SK-N-SH (cell line): ENCODE measurements at regions not wholly inside any gene's neighbourhood (a gene's known extent, or its start where the extent isn't known, plus 50 kb on each side); places are given as distances from the start of the nearest gene placed in this dataset.

Source experiments
- CTCF ChIA-PET: fragments of 300-600, 350-600 bp; formaldehyde crosslinking; extraction: SDS; loops from one replicate; lab custom pipeline; 2021; lab: Yijun Ruan, JAX
- POLR2A ChIA-PET: fragments of 350-600 bp; sonication (Branson Sonifier 250); formaldehyde crosslinking; extraction: SDS; loops from one replicate; lab custom pipeline; 2020; ENCODE audit warnings: antibody characterized with exemption, inconsistent platforms; lab: Yijun Ruan, JAX
- DNase-seq: peaks from one replicate; pipeline ENCODE4 v3.0.0; 2012
- H2AFZ ChIP-seq: fragments of 200-600 bp; sonication (generic); 2 replicates; pipeline ENCODE4 v1.8.1; 2016; ENCODE audit warnings: antibody characterized with exemption, mild to moderate bottlenecking, low read depth
- H3F3A ChIP-seq: fragments of 200-600 bp; sonication (generic); replicated peaks from 2 replicates; pipeline ENCODE3; 2016; ENCODE audit warnings: antibody characterized with exemption, mild to moderate bottlenecking; ENCODE audit not compliant: insufficient read depth
- H3K27ac ChIP-seq, 2 experiments: fragments of 200-500 bp in 1 of 2; fragments of 200-600 bp in 1 of 2; sonication (Bioruptor generic) in 1 of 2; sonication (generic), shearing (Covaris generic) in 1 of 2; 2 replicates each; pipeline versions ENCODE4 v1.5.1 to v1.6.1; 2014 to 2016; ENCODE audit warnings: low read depth in 2 of 2, inconsistent platforms in 1 of 2, low read length in 1 of 2, mild to moderate bottlenecking in 1 of 2, mixed read lengths in 1 of 2
- H3K27me3 ChIP-seq: fragments of 200-600 bp; sonication (generic), shearing (Covaris generic); 2 replicates; pipeline ENCODE4 v1.6.1; 2016; ENCODE audit warnings: mixed run types; ENCODE audit not compliant: insufficient read depth
- H3K36me3 ChIP-seq, 2 experiments: fragments of 200-500 bp in 1 of 2; fragments of 200-600 bp in 1 of 2; sonication (Bioruptor generic) in 1 of 2; sonication (generic) in 1 of 2; replicated peaks in 1 of 2; 2 replicates each; pipeline versions ENCODE3 to v1.5.1; 2014 to 2016; ENCODE audit warnings: low read length in 1 of 2, mild to moderate bottlenecking in 1 of 2; ENCODE audit not compliant: insufficient read depth in 2 of 2, control insufficient read depth in 1 of 2
- H3K4me1 ChIP-seq, 2 experiments: fragments of 200-500 bp in 1 of 2; fragments of 200-600 bp in 1 of 2; sonication (Bioruptor generic) in 1 of 2; sonication (generic), shearing (Covaris generic) in 1 of 2; 2 replicates each; pipeline versions ENCODE4 v1.5.1 to v1.6.1; 2014 to 2016; ENCODE audit warnings: low read depth in 1 of 2, low read length in 1 of 2, mixed run types in 1 of 2; ENCODE audit not compliant: insufficient read depth in 2 of 2, control insufficient read depth in 1 of 2
- H3K4me2 ChIP-seq: fragments of 200-600 bp; sonication (generic), shearing (Covaris generic); 2 replicates; pipeline ENCODE4 v1.6.1; 2017; ENCODE audit warnings: mixed run types
- H3K4me3 ChIP-seq, 2 experiments: fragments of 200-500 bp in 1 of 2; fragments of 200-600 bp in 1 of 2; sonication (Bioruptor generic) in 1 of 2; sonication (generic), shearing (Covaris generic) in 1 of 2; 2 replicates each; pipeline versions ENCODE4 v1.5.1 to v1.8.1; 2014 to 2016; ENCODE audit warnings: low read depth in 2 of 2, inconsistent platforms in 1 of 2, low read length in 1 of 2, mild to moderate bottlenecking in 1 of 2, mixed read lengths in 1 of 2, moderate library complexity in 1 of 2
- H3K79me2 ChIP-seq: fragments of 200-600 bp; sonication (generic); 2 replicates; pipeline ENCODE4 v1.8.1; 2017; ENCODE audit warnings: mild to moderate bottlenecking; ENCODE audit not compliant: insufficient read depth
- H3K9ac ChIP-seq: fragments of 200-600 bp; sonication (generic); 2 replicates; pipeline ENCODE4 v1.6.1; 2017; ENCODE audit warnings: mixed run types
- H3K9me2 ChIP-seq: fragments of 200-600 bp; sonication (generic); 2 replicates; pipeline ENCODE4 v1.6.1; 2017; ENCODE audit warnings: mixed run types
- H3K9me3 ChIP-seq: fragments of 200-600 bp; sonication (generic); 2 replicates; pipeline ENCODE4 v1.6.1; 2017; ENCODE audit warnings: mixed run types, mild to moderate bottlenecking, moderate library complexity
- H4K20me1 ChIP-seq: fragments of 200-600 bp; sonication (generic); 2 replicates; pipeline ENCODE4 v1.6.1; 2017; ENCODE audit warnings: mild to moderate bottlenecking, mixed run types; ENCODE audit not compliant: insufficient read depth
- CHD2 ChIP-seq: fragments of 150-350 bp; IDR thresholded peaks from 2 replicates; pipeline ENCODE4 v1.6.1; 2018; ENCODE audit warnings: low read length; ENCODE audit not compliant: partially characterized antibody
- CTCF ChIP-seq: fragments of 200-600 bp; sonication (generic); IDR thresholded peaks from 2 replicates; pipeline ENCODE4 v1.6.1; 2017; ENCODE audit warnings: antibody characterized with exemption, mild to moderate bottlenecking, moderate library complexity
- EZH2phosphoT487 ChIP-seq: fragments of 200-600 bp; sonication (generic); IDR thresholded peaks from 2 replicates; pipeline ENCODE4 v1.6.1; 2017; ENCODE audit warnings: low read depth, mixed run types, mild to moderate bottlenecking, antibody characterized with exemption, moderate library complexity, borderline replicate concordance
- GABPA ChIP-seq: IDR thresholded peaks from 2 replicates; pipeline ENCODE4 v1.4.0; 2012; ENCODE audit warnings: low read depth, mild to moderate bottlenecking
- GATA2 ChIP-seq: sonication (generic); formaldehyde crosslinking; IDR thresholded peaks from 2 replicates; pipeline ENCODE4 v1.5.0; 2020; ENCODE audit warnings: mild to moderate bottlenecking, missing genetic modification reagents
- IRF3 ChIP-seq: fragments of 150-350 bp; IDR thresholded peaks from 2 replicates; pipeline ENCODE4 v1.6.1; 2016; ENCODE audit warnings: mild to moderate bottlenecking, low read depth, low read length
- JUND ChIP-seq: IDR thresholded peaks from 2 replicates; pipeline ENCODE4 v1.4.0; 2012
- MAX ChIP-seq: IDR thresholded peaks from 2 replicates; pipeline ENCODE4 v1.4.0; 2012; ENCODE audit warnings: low read depth
- MEF2A ChIP-seq: IDR thresholded peaks from 2 replicates; pipeline ENCODE4 v1.4.0; 2012; ENCODE audit warnings: low read depth, borderline replicate concordance
- RAD21 ChIP-seq: IDR thresholded peaks from 2 replicates; pipeline ENCODE4 v1.6.1; 2012; ENCODE audit warnings: mild to moderate bottlenecking, low read length
- REST ChIP-seq: IDR thresholded peaks from 2 replicates; pipeline ENCODE4 v1.6.1; 2012; ENCODE audit warnings: mild to moderate bottlenecking, low read depth, low read length, moderate library complexity
- RFX5 ChIP-seq: IDR thresholded peaks from 2 replicates; pipeline ENCODE4 v1.6.1; 2012; ENCODE audit warnings: mild to moderate bottlenecking, improper control_type of control experiment, low read length
- SMC3 ChIP-seq: IDR thresholded peaks from 2 replicates; pipeline ENCODE4 v1.6.1; 2012; ENCODE audit warnings: low read depth, low read length, improper control_type of control experiment
- TAF1 ChIP-seq: IDR thresholded peaks from 2 replicates; pipeline ENCODE4 v1.6.1; 2012; ENCODE audit warnings: low read depth, mild to moderate bottlenecking, low read length, moderate library complexity, borderline replicate concordance
- TCF12 ChIP-seq: IDR thresholded peaks from 2 replicates; pipeline ENCODE4 v1.4.0; 2012
- YY1 ChIP-seq: IDR thresholded peaks from 2 replicates; pipeline ENCODE4 v1.4.0; 2012; ENCODE audit warnings: low read depth, mild to moderate bottlenecking

GRCh38 chr5:159385536-159385935 lies 55.2 kb upstream of the IL12B start:
- Histone ChIP-seq H3K36me3 (no peaks in the 10 kb centered on the region), H3K27me3 (no peaks in the 10 kb centered on the region), H3K4me3 (no peak overlapping the region), H3K4me1 (no peaks in the 10 kb centered on the region), H3K4me2 (no peak overlapping the region), H3K27ac (no peak overlapping the region), H3F3A (no peaks in the 10 kb centered on the region), H3K9me2 (no peaks in the 10 kb centered on the region), H3K9ac (no peak overlapping the region), H2AFZ (no peak overlapping the region), H3K79me2 (no peaks in the 10 kb centered on the region), H4K20me1 (no peaks in the 10 kb centered on the region), H3K9me3 (peaks cover 5% of the 10 kb centered on the region; the same call in 1 of the 2 replicates)
- TF ChIP-seq MAX = no peak
- no peak for TF ChIP-seq TAF1
- no peak for TF ChIP-seq RFX5
- TF ChIP-seq RAD21 = no peak
- TF ChIP-seq JUND = no peak
- TF ChIP-seq IRF3 = no peak
- no peak for TF ChIP-seq CHD2
- TF ChIP-seq CTCF = no peak
- no peak for TF ChIP-seq TCF12
- TF ChIP-seq SMC3 = no peak
- no peak for TF ChIP-seq GATA2
- no peak for TF ChIP-seq YY1
- TF ChIP-seq GABPA = no peak
- TF ChIP-seq EZH2phosphoT487 = no peak
- TF ChIP-seq MEF2A = no peak
- TF ChIP-seq REST = no peak
- DNase-seq = no peak
- CTCF ChIA-PET = no interaction called here
- POLR2A ChIA-PET = no interaction called here
